GM12873 (cell line): ENCODE measurements at regions not wholly inside any gene's neighbourhood (a gene's known extent, or its start where the extent isn't known, plus 50 kb on each side); places are given as distances from the start of the nearest gene placed in this dataset.

Source experiments
- TF ChIP-seq, protein P1 (sequence below): IDR thresholded peaks from 2 replicates; pipeline ENCODE4 v1.5.1; 2012; ENCODE audit warnings: low read depth, mild to moderate bottlenecking, moderate library complexity, low read length, control low read depth; ENCODE audit not compliant: insufficient read depth; ENCODE audit errors: missing control alignments

GRCh38 chr6:105644073-105644489 is 241.2 kb upstream of the PREP start:
- TF ChIP-seq, protein P1, sequence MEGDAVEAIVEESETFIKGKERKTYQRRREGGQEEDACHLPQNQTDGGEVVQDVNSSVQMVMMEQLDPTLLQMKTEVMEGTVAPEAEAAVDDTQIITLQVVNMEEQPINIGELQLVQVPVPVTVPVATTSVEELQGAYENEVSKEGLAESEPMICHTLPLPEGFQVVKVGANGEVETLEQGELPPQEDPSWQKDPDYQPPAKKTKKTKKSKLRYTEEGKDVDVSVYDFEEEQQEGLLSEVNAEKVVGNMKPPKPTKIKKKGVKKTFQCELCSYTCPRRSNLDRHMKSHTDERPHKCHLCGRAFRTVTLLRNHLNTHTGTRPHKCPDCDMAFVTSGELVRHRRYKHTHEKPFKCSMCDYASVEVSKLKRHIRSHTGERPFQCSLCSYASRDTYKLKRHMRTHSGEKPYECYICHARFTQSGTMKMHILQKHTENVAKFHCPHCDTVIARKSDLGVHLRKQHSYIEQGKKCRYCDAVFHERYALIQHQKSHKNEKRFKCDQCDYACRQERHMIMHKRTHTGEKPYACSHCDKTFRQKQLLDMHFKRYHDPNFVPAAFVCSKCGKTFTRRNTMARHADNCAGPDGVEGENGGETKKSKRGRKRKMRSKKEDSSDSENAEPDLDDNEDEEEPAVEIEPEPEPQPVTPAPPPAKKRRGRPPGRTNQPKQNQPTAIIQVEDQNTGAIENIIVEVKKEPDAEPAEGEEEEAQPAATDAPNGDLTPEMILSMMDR, result peak; percentile 32

DNA sequence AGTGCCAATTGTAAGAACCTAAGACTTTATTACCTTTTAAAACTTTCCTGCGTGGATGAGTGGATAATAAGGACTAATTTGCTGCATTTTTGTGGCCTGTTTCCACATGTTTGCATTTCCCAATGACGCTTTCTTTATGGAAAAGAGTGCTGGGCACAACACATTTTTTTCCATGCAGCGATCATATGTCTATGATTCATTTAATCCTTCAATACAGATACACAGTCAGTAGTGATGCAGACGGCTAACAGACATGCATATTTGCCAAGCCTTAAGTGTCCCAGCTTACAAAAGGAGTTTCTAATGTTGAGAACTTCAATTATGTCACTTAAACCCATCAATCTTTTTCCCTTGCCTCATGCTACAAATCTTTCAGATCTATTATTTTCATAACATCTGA is 239.8 kb upstream of the PREP start:
- TF ChIP-seq, protein P1, result no peak

GRCh38 chr6:105641504-105641903 is 238.6 kb upstream of the PREP start:
- TF ChIP-seq, protein P1, result no peak

DNA sequence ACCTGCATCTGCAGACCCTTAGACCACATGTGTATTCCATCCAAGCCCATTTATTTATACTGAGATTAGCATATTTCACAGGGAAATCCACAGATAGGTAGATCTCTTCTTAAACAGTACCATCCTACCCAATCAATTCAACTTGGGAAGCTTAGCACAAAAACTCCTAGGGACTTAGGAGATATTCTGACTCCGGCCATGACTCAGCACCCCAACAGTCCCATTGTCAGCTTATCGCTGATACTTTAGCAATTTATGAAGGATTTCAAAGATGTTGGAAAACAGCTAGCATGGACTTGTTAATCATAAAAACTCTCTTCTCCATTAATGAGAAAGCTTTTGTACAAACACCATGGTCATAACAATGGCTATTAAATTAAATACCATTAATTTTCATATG is 236.2 kb upstream of the PREP start:
- TF ChIP-seq, protein P1, result no peak

DNA sequence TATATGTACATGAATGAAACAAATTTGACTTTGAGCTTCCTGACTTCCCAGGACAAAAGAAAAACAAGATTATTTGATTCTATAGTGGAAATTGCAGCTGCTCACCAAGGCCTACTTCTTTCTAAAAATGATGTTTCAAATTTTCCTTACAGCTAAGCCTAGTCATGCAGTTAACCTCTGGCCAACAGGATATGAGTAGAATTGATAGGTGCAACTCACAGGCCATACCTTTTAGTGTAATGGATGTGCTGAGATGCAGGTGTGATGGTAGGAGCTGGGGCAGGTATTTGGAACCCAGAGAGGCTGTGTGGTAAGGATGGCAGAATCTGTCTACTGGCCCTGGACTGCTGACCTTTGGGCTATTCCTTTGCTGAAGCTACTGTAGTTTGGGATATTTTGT is 230.9 kb upstream of the PREP start:
- TF ChIP-seq, protein P1, result no peak

DNA sequence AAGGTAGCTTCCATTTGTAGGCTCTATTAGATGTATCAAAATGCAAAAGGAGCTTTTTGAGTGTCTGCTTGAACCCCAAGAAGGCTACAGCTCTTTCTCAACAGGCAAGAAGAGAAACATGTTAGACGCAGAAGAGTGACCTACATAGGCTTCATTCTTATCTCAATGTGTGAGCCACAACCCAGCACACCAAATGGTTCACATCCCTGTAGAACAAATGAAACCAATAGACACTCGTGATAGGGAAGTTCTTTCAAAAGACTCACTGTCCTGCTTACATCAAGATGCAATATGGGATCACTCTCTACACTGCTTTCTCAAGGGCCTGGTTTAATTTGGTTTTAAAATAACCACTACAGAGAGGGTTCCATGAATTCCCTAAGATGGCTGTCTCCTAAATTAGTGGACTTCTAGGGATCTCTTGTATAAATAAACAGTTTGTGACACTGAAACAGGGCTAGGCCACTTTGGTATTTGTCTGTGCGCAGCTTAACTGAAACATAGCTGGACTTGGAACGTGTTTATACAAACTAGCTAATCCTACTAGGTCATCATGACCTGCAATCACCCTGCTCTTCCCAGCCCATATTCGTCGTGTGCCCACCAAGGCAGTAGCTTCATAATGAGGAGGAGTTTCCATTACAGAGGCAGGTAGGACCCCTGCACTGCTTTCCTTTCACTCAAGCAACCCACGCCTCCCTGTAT is 225.4 kb upstream of the PREP start:
- TF ChIP-seq, protein P1, result no peak

- TF ChIP-seq, protein P1, result no peak
Observed at GRCh38 chr6:105626295-105627158, 223.6 kb upstream of the PREP start.
